MCF 10A (cell line): ENCODE measurements at regions not wholly inside any gene's neighbourhood (a gene's known extent, or its start where the extent isn't known, plus 50 kb on each side); places are given as distances from the start of the nearest gene placed in this dataset.

Source experiments
- BruUV-seq: library from RNA; stranded (reverse); fragments of 400-500 nt; replicated peaks from 2 replicates; lab custom pipeline; 2021; lab: Mats Ljungman, UMichigan
- CTCF ChIA-PET: fragments of 300-600 bp; sonication (Branson Sonifier 250); formaldehyde crosslinking; extraction: SDS; loops from one replicate; lab custom pipeline; 2021; ENCODE audit warnings: antibody characterized with exemption, inconsistent platforms; lab: Yijun Ruan, JAX
- POLR2A ChIA-PET: fragments of 300-600, 350-650 bp; sonication (Branson Sonifier 250); formaldehyde crosslinking; extraction: SDS; loops from one replicate; lab custom pipeline; 2020; ENCODE audit warnings: antibody characterized with exemption, inconsistent platforms; lab: Yijun Ruan, JAX
- DNase-seq: peaks from one replicate; pipeline ENCODE4 v3.0.0-alpha.2; 2018; ENCODE audit not compliant: unreplicated experiment
- H3K27ac Mint-ChIP-seq: one replicate; pipeline ENCODE4 v1.8.0; 2022; ENCODE audit warnings: mild to moderate bottlenecking, low read depth, mixed read lengths; ENCODE audit not compliant: unreplicated experiment
- H3K27me3 Mint-ChIP-seq: one replicate; pipeline ENCODE4 v1.8.0; 2022; ENCODE audit warnings: mixed read lengths; ENCODE audit not compliant: insufficient read depth, unreplicated experiment
- H3K36me3 Mint-ChIP-seq: one replicate; pipeline ENCODE4 v1.8.0; 2022; ENCODE audit warnings: mild to moderate bottlenecking, moderate library complexity, mixed read lengths; ENCODE audit not compliant: insufficient read depth, unreplicated experiment
- H3K4me1 Mint-ChIP-seq: one replicate; pipeline ENCODE4 v1.8.0; 2022; ENCODE audit warnings: mixed read lengths; ENCODE audit not compliant: insufficient read depth, unreplicated experiment
- H3K4me3 Mint-ChIP-seq: one replicate; pipeline ENCODE4 v1.8.0; 2022; ENCODE audit warnings: mild to moderate bottlenecking, moderate library complexity, mixed read lengths; ENCODE audit not compliant: unreplicated experiment
- H3K9me3 Mint-ChIP-seq: one replicate; pipeline ENCODE4 v1.8.0; 2022; ENCODE audit warnings: mixed read lengths; ENCODE audit not compliant: unreplicated experiment
- intact Hi-C: fragments of 100-400 bp; cut with micrococcal nuclease; formaldehyde crosslinking; loops from 2 replicates; pipeline ENCODE4 v1.14.1; 2022
- TF ChIP-seq, protein P1 (sequence below): fragments of 200-600 bp; IDR thresholded peaks from one replicate; pipeline ENCODE4 v1.8.0; 2022; ENCODE audit warnings: antibody characterized with exemption, mild to moderate bottlenecking; ENCODE audit not compliant: unreplicated experiment

DNA sequence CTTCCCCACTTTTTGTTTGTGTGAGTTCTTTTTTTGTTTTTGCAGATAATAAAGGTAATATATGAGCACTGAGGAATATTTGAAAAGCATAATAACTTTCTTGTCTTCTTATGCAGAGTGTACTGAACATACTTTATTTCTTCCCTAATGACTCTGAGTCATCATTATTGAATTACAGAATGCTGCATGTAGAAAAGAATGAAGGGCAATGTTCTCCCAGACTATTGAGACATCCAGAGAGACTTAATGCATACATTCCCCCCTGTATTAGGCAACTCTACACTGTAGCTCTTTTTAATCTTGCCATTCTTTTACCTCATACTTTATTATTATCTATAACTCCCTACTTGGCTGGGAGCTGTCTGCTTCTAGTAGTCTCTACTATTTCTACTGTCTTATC, 240.5 kb upstream of the ANKRD50 start:
- Mint-ChIP-seq H3K27me3 (no peaks in the 10 kb centered on the region), H3K9me3 (no peaks in the 10 kb centered on the region), H3K27ac (peak overlapping the region; percentile 86), H3K4me1 (peaks cover 28% of the 10 kb centered on the region), H3K4me3 (no peak overlapping the region), H3K36me3 (no peaks in the 10 kb centered on the region)
- DNase-seq: peak; percentile 66
- TF ChIP-seq, protein P1, sequence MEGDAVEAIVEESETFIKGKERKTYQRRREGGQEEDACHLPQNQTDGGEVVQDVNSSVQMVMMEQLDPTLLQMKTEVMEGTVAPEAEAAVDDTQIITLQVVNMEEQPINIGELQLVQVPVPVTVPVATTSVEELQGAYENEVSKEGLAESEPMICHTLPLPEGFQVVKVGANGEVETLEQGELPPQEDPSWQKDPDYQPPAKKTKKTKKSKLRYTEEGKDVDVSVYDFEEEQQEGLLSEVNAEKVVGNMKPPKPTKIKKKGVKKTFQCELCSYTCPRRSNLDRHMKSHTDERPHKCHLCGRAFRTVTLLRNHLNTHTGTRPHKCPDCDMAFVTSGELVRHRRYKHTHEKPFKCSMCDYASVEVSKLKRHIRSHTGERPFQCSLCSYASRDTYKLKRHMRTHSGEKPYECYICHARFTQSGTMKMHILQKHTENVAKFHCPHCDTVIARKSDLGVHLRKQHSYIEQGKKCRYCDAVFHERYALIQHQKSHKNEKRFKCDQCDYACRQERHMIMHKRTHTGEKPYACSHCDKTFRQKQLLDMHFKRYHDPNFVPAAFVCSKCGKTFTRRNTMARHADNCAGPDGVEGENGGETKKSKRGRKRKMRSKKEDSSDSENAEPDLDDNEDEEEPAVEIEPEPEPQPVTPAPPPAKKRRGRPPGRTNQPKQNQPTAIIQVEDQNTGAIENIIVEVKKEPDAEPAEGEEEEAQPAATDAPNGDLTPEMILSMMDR: no peak
- CTCF ChIA-PET: no interaction called here
- intact Hi-C loops: no loop called here
- POLR2A ChIA-PET: interaction anchor here (0.5 to 1.3 kb wide), 8 partner anchors 8 to 187 kb away, joined by 3 to 5 read pairs (median 3); no protein-coding TSS in a partner anchor
- no TSS peak for BruUV-seq

DNA sequence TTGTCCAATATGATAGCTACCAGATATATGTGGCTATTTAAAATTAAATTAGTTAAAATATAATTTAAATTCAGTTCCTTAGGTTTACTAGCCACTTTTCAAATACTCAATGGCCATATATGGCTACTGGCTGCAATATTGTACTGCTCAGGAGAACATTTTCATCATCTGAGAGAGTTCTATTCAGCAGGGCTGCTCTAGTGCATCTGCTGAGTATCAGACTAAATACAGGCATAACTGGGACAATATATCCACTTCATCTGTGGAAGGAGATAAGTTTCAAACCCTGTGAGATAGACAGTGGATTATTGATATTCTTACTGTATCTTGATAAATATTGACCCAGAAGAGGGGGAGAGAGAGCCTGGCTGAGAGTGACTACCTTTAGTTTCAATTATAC, 240.1 kb upstream of the ANKRD50 start:
- Mint-ChIP-seq H3K9me3 (no peaks in the 10 kb centered on the region), H3K4me3 (no peak overlapping the region), H3K4me1 (peaks cover 33% of the 10 kb centered on the region), H3K27ac (peak overlapping the region; percentile 86), H3K27me3 (no peaks in the 10 kb centered on the region), H3K36me3 (no peaks in the 10 kb centered on the region)
- DNase-seq: no peak
- intact Hi-C loops: no loop called here
- ChIA-PET CTCF (no interaction called here), POLR2A (interaction anchor here (1.1 to 1.3 kb wide), 3 partner anchors 11 to 188 kb away, joined by 3 read pairs; no protein-coding TSS in a partner anchor)
- BruUV-seq: no TSS peak
- TF ChIP-seq, protein P1: no peak

DNA sequence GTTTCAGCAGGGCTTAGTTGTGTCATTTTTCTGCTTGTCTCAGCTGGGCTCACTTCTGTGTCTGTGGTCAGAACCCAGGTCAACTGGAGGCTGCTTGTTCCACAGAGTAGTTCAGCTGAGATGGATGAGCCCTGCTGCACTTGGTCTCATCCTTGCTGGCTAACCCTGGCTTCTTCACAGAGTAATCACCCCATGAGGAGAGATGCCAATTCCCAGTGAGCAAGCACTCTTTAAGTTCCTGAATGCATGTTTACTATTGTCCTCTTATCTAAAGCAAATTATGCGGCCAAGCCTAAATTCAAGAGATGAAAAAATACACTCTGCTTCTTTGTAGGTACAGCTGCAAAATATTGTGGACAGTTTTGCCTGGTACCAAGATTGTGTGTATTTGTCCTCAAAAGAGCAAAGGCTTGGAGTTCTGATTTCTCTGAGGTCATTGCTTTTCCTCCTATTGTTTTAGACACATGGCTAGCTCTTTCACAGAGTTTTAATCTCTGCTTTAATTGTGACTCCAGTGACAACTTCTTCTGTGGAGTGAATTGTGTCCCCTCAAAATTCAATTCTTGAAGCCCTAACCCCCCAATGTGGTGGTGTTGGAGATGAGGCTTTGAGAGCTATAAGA, 236.6 kb upstream of the ANKRD50 start:
- CTCF ChIA-PET: interaction anchor here (0.5 to 1.2 kb wide), 2 partner anchors 334 to 1691 kb away, joined by 3 to 4 read pairs; no protein-coding TSS in a partner anchor

DNA sequence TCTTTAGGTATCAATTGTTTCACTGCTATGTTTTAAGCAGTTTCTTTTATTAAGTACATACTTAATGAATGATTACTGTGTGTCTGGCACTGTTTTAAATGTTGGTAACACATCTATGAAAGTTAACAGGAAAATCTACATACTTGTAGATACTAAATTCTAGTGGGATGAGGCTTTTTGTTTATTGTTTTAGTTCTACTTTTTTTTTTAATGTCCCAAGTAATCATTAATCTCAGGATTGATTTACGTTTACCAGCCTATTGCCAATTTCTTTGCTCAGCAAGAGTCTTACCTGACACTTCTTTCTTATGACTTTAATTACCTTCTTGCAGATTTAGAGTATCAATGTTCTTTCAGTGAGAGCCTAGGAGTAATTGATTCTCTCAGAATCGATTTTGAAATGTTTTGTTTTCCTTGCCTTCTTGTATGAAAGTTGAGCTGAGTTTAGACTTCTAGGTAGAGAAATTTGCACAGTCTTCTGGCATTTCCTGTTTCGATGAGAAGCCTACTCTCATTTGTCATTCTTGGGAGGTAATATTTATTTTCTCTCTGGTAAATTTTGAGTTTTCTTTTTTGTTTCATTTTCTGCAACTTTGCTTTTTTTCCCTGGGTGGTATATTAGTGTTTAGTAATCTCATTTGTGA, 235.2 kb upstream of the ANKRD50 start:
- ChIA-PET CTCF (interaction anchor here (0.7 kb wide), 1 partner anchor 236 kb away, joined by 3 read pairs; no protein-coding TSS in a partner anchor), POLR2A (interaction anchor here (0.6 to 1.6 kb wide), 9 partner anchors 43 to 1076 kb away, joined by 3 to 6 read pairs (median 3); partner anchors contain the start of gene ANKRD50)
- Mint-ChIP-seq H3K27ac (peak overlapping the region; percentile 97), H3K9me3 (peaks cover 7% of the 10 kb centered on the region), H3K4me1 (peaks cover 45% of the 10 kb centered on the region), H3K36me3 (no peaks in the 10 kb centered on the region), H3K27me3 (no peaks in the 10 kb centered on the region), H3K4me3 (peak overlapping the region; percentile 49)
- DNase-seq: no peak
- intact Hi-C loops: loop anchor here (10.0 kb wide), 1 partner anchor 613 kb away; no protein-coding TSS in a partner anchor
- BruUV-seq: no TSS peak
- TF ChIP-seq, protein P1: no peak

More for the DNA sequence above, 236.6 kb upstream of the ANKRD50 start:
- Mint-ChIP-seq H3K4me1 (peaks cover 45% of the 10 kb centered on the region), H3K4me3 (peak overlapping the region; percentile 49), H3K27me3 (no peaks in the 10 kb centered on the region), H3K36me3 (no peaks in the 10 kb centered on the region), H3K27ac (peak overlapping the region; percentile 97), H3K9me3 (no peaks in the 10 kb centered on the region)
- no peak for DNase-seq
- intact Hi-C loops: loop anchor here (10.0 kb wide), 1 partner anchor 614 kb away; no protein-coding TSS in a partner anchor
- POLR2A ChIA-PET: no interaction called here
- TF ChIP-seq, protein P1: no peak
- BruUV-seq: no TSS peak
